Urothelium cell line (cell line): ENCODE measurements at regions not wholly inside any gene's neighbourhood (a gene's known extent, or its start where the extent isn't known, plus 50 kb on each side); places are given as distances from the start of the nearest gene placed in this dataset.

Experiments
- DNase-seq: peaks from one replicate; pipeline ENCODE4 v3.0.0; 2011; ENCODE audit warnings: low spot score, mixed read lengths
- FAIRE-seq: peaks from 2 replicates; lab custom pipeline; 2011; peaks lifted over from hg19 to GRCh38; lab: Jason Lieb, UNC

DNA sequence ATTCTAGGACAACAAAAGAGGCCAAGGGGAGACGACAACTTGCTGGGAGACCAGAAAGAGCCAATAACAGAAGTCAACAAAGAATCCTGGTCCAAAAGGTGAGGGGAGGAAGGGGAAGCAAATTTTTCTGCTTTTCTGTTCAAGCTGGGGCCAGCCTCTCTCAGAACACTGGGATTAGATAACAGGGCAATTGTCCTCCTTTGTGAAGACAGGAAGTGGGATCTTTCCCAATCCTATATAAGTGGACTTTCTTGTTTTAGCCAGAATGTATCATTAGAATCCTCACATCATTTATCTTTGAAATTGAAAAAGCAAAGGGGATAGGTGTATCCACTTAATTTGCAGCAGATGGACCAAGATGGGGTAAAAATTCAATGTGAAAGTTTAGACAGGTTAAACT is 101.2 kb upstream of the COL21A1 start:
- DNase-seq (no peak), FAIRE-seq (no peak)

- no peak for FAIRE-seq
These were observed 100.1 kb upstream of the COL21A1 start for GRCh38 chr6:56347526-56347925.

GRCh38 chr6:56346958-56347357 is 99.6 kb upstream of the COL21A1 start:
- FAIRE-seq = no peak
- no peak for DNase-seq

More at GRCh38 chr6:56347526-56347925, 100.1 kb upstream of the COL21A1 start:
- DNase-seq = no peak

DNA sequence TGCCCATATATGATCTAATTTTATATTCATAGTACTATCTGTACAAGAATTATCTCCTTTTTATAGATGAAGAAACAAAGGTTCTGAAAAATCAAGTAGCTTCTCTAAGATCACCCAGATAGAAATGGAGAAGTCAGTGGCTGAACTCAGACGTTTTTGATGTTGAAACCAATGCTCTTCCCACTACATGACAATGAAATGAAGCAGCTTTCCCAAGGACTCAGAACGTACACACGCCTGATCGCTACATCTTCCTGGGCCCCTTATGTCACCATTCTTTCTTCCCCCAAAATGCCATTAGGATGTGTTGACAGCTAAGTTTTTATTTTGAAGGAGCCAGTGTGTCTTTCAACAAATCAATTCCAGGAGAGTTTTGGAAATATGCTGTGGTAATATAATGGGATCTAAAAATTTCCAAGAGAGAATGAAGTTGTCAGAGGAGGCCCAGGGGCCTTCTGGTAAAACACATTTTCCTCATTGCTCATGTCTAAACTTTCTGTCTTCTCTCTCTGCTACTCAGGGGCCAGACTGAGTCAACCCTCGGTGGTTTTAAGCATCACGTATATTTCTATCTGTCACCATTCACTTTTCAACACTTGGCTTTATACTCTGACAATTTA is 98.1 kb upstream of the COL21A1 start:
- DNase-seq (no peak), FAIRE-seq (no peak)

DNA sequence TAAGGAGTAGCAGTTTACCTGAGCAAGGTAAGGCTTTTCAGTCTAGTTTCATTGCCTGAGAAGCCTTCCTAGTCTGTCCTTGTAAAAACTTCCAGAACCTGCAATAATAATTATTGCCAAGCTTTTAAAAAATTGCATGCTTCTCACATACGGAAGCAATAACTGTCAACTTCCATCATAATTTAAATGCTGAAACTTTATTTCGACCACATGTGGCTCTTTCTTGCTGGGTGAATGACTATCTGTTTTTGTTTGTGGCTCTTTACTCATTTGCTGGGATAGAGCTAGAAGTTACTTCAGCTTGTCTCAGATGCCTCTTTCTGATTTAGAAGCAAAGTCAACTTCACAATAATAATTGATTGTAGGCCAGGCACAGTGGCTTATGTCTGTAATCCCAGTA is 95.9 kb upstream of the COL21A1 start:
- FAIRE-seq = no peak
- no peak for DNase-seq

- no peak for FAIRE-seq
- no peak for DNase-seq
These were observed 92.1 kb upstream of the COL21A1 start for GRCh38 chr6:56339524-56339923.

- FAIRE-seq = peak; percentile 88
- DNase-seq = peak; percentile 58
These were observed 88.3 kb upstream of the COL21A1 start for GRCh38 chr6:56335726-56336125.

DNA sequence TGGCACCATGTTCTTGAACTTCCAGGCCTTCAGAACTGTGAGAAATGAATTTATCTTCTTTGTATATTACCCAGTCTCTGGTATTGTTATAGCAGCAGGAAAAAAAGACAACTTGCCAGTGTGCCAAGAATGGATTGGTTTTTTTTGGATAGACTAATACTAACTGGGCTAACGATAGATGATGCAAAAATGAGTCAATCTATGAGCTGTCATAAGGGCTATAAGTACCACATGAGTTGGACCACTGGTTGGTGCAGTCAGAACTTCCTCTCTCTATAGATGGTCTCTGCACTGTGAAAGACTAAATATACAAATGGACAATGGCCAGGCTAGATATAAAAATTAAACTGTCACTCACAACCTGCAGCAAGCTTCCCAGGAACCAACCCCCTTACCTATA is 87.6 kb upstream of the COL21A1 start:
- FAIRE-seq = no peak

DNA sequence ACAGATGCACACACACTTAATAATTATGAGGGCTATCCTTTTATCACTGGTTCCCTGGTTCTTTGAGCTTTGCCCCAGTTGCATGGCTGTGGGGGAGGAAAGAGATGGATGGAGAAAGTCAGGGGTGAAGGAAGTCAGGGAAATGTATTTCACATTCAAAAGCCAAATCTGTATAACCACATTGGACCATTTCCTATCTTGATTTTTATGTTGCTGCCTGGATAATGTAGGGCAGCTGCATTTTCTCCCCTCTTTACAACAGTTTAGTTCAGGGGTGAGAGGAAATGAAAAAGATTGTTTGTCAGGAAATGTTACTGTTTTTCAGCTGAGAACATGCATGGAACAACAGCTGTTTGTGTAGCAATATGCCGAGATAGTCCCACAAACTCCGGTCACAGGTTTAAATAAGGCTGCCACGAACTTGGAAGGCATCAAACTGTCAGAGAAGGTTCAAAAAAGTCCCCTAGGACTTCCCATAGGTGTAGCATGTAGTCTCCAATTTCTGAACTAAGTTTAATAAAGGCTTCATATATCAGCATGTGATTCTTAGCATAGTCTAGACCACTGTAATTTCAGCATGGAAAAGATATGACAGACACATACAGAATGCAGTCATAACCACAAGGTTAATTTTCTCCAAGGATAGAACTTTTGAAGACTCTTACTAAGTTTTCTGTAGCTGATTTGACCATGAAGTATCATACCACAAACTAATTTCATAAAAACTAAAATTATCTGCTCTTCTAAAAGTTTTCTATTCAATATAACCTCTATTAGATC is 82.1 kb upstream of the COL21A1 start:
- FAIRE-seq (no peak), DNase-seq (no peak)

More for the DNA sequence above, 87.6 kb upstream of the COL21A1 start:
- no peak for DNase-seq

GRCh38 chr6:56328728-56329090 is 81.3 kb upstream of the COL21A1 start:
- DNase-seq = no peak
- no peak for FAIRE-seq

DNA sequence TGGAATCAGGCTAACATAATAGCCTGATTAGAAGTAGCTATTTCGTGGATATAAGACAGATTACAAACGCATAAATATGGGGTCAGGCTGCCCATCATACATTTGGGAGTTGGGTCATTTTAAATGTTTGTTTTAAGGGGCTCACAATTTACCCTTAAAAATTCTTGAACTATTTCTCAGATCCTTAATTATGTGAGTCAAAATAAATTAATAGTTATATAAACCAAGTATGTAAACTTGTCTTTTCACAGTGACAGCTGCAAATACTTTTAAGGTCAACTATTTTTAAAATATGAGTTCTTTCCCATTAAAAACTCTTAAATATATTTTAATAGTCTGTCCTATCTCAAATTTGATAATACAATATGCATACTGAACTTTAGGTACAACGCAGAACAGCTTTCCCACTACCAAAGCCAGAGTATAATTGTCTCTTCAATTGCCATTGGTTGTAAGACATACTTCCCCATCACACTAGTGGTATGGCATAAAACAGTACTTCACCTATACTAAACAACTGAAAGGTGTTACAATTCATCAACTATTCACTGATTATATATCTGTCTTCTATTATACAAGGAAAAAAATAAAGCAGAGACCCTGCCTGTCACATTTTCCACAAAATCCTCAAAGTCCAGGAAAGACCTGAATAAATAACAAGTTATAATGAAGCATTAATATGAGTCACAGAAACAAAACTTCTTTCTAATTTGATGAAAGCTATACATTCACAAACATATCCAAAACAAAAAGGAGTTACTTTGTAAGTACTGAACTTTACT is 80.8 kb upstream of the COL21A1 start:
- FAIRE-seq = no peak

GRCh38 chr6:56324396-56324795 is 77.0 kb upstream of the COL21A1 start:
- FAIRE-seq = peak; percentile 90

More for the DNA sequence above, 80.8 kb upstream of the COL21A1 start:
- no peak for DNase-seq

GRCh38 chr6:56318851-56319250 is 71.5 kb upstream of the COL21A1 start:
- no peak for FAIRE-seq

More at GRCh38 chr6:56324396-56324795, 77.0 kb upstream of the COL21A1 start:
- no peak for DNase-seq

DNA sequence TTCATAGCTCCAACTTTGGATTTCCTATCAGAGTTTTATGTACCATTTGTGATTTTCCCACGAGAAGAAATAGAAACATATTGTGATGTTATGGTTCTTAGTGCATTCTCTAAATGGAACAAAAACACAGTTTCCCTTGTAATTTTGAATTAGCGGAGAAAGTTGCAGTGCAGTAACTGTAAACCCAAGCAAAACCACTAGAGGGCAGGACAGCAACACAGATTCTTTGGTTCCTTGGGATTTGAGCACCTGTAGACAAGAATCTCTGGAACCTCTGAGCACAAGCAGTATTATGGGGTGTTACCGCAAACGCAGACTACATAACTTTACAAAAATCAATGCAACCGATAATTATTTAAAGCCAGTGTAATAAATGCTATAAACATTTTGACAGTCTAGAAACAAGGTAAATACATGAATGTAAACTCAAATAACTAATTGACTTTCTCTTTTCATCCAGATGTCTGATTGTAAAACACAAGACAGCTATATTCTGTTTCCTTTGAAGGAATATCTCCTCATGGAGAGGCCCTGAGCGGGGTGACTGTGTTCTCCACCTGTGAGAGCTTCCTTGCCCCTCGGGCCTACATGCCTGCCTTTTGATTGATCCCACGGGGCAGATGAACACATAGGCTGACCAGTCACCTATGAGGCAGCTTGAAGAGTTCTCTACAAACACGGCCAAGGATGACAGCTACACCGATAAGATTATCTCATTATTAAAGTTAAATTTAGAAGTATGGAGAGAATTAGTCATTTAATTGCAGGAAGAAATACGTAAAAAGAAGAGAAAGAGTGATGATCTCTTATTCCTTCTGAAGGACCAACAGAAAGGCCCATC is 67.5 kb upstream of the COL21A1 start:
- FAIRE-seq (no peak), DNase-seq (peak; percentile 70)

More at GRCh38 chr6:56318851-56319250, 71.5 kb upstream of the COL21A1 start:
- no peak for DNase-seq

GRCh38 chr6:56311533-56312448 is 64.4 kb upstream of the COL21A1 start:
- FAIRE-seq = no peak
- DNase-seq = no peak

DNA sequence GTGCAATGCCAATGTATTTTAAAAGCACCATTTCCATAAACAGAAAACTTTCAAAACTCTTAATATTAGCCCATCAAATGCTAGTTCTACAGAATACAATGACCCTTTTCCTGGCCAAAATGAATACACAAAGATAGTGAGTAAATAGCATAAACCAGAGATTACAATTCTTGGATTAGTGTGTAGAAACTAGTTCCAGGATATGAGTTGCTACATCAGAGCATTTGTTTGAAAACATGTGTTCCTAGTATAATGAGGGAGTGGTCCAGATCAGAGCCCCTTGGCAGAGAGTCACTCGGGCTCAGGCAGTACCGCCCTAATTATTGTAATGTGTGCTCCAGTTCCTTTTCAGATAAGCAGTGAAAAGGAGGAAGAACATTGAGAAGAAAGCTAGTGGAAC is 63.7 kb upstream of the COL21A1 start:
- FAIRE-seq = no peak

GRCh38 chr6:56310241-56310640 is 62.9 kb upstream of the COL21A1 start:
- no peak for FAIRE-seq
- no peak for DNase-seq

More for the DNA sequence above, 63.7 kb upstream of the COL21A1 start:
- DNase-seq = no peak

GRCh38 chr6:56299916-56300315 is 52.5 kb upstream of the COL21A1 start:
- DNase-seq (no peak), FAIRE-seq (no peak)
